HepG2 (cell line): ENCODE measurements at regions not wholly inside any gene's neighbourhood (a gene's known extent, or its start where the extent isn't known, plus 50 kb on each side); places are given as distances from the start of the nearest gene placed in this dataset.

Experiments
- ATAC-seq: fragments of 200-7000 bp; cut with Tn5 transposase; 3 replicates; pipeline ENCODE4 v1.9.1; 2020; ENCODE audit warnings: mild to moderate bottlenecking, moderate library complexity
- BruUV-seq: library from RNA; stranded (reverse); fragments of 400-500 nt; replicated peaks from 2 replicates; lab custom pipeline; 2021; lab: Mats Ljungman, UMichigan
- CTCF ChIA-PET: fragments of 300-600 bp; formaldehyde crosslinking; extraction: SDS; loops from one replicate; lab custom pipeline; 2021; ENCODE audit warnings: low total read pairs, inconsistent platforms, low intra/inter-chr PET ratio; lab: Yijun Ruan, JAX
- POLR2A ChIA-PET: fragments of 350-600 bp; sonication (Branson Sonifier 250); formaldehyde crosslinking; loops from one replicate; lab custom pipeline; 2020; ENCODE audit warnings: antibody characterized with exemption, inconsistent platforms; lab: Yijun Ruan, JAX
- DNase-seq: peaks from one replicate; pipeline ENCODE4 v3.0.0-alpha.2; 2015; ENCODE audit warnings: low spot score
- FAIRE-seq: peaks from 3 replicates; lab custom pipeline; 2011; peaks lifted over from hg19 to GRCh38; lab: Jason Lieb, UNC
- H2AFZ ChIP-seq: one replicate; pipeline ENCODE4 v1.6.1; 2011; ENCODE audit warnings: low read length, inconsistent platforms
- H3K27ac ChIP-seq: fragments of 300-600 bp; 3 replicates; pipeline ENCODE4 v1.8.0; 2011; ENCODE audit warnings: mixed run types, mild to moderate bottlenecking, mixed read lengths, low read length, inconsistent platforms; ENCODE audit not compliant: insufficient read depth; ENCODE audit errors: extremely low read length
- H3K27me3 ChIP-seq, 2 experiments: fragments of 200-600 bp in 1 of 2; 2 replicates in 1 of 2; 3 replicates in 1 of 2; pipeline versions ENCODE4 v1.6.0 to v1.8.0; 2011; ENCODE audit warnings: low read length in 2 of 2, mild to moderate bottlenecking in 2 of 2, moderate library complexity in 2 of 2, inconsistent platforms in 1 of 2; ENCODE audit not compliant: insufficient read depth in 2 of 2, control insufficient read depth in 1 of 2
- H3K36me3 ChIP-seq, 2 experiments: fragments of 200-600 bp in 1 of 2; replicated peaks in 1 of 2; 2 replicates in 1 of 2; 3 replicates in 1 of 2; pipeline versions ENCODE4 v1.5.1 to v1.8.0; 2011; ENCODE audit warnings: low read length in 2 of 2, inconsistent platforms in 1 of 2; ENCODE audit not compliant: insufficient read depth in 2 of 2, control insufficient read depth in 1 of 2
- H3K4me1 ChIP-seq: 2 replicates; pipeline ENCODE4 v1.5.1; 2012; ENCODE audit warnings: low read length, inconsistent platforms; ENCODE audit not compliant: insufficient read depth
- H3K4me2 ChIP-seq: 2 replicates; pipeline ENCODE4 v1.6.0; 2011; ENCODE audit warnings: low read depth, low read length, inconsistent platforms
- H3K4me3 ChIP-seq, 3 experiments: fragments of 200-600 bp in 1 of 3; sonication (generic), shearing (Covaris generic) in 1 of 3; replicated peaks in 1 of 3; 2 replicates each; pipeline ENCODE4 v1.5.1; 2011 to 2016; ENCODE audit warnings: low read length in 3 of 3, inconsistent platforms in 2 of 3, low read depth in 2 of 3, mild to moderate bottlenecking in 2 of 3, control low read depth in 1 of 3, mixed read lengths in 1 of 3; ENCODE audit not compliant: insufficient read depth in 1 of 3
- H3K79me2 ChIP-seq: one replicate; pipeline ENCODE4 v1.6.1; 2011; ENCODE audit warnings: low read length, inconsistent platforms; ENCODE audit not compliant: insufficient read depth
- H3K9ac ChIP-seq: 2 replicates; pipeline ENCODE4 v1.6.0; 2011; ENCODE audit warnings: mild to moderate bottlenecking, low read depth, low read length, inconsistent platforms; ENCODE audit not compliant: insufficient read depth
- H3K9me3 ChIP-seq: 2 replicates; pipeline ENCODE4 v1.5.1; 2012; ENCODE audit warnings: mild to moderate bottlenecking, low read length
- H4K20me1 ChIP-seq: 2 replicates; pipeline ENCODE4 v1.6.0; 2011; ENCODE audit warnings: inconsistent platforms, mild to moderate bottlenecking, low read length, moderate library complexity; ENCODE audit not compliant: insufficient read depth
- ARID3A ChIP-seq: IDR thresholded peaks from 2 replicates; pipeline ENCODE4 v1.6.1; 2012; ENCODE audit warnings: low read depth, low read length, improper control_type of control experiment
- CTCF ChIP-seq: sonication (generic); formaldehyde crosslinking; IDR thresholded peaks from 2 replicates; pipeline ENCODE4 v1.5.0; 2020; ENCODE audit warnings: mild to moderate bottlenecking, missing genetic modification reagents, moderate library complexity
- FOSL2 ChIP-seq: sonication (generic); formaldehyde crosslinking; IDR thresholded peaks from 2 replicates; pipeline ENCODE4 v1.4.0; 2020; ENCODE audit warnings: missing genetic modification reagents
- GABPA ChIP-seq, 2 experiments: IDR thresholded peaks; 2 replicates each; pipeline ENCODE4 v1.6.1; 2011 to 2016; ENCODE audit warnings: low read depth in 2 of 2, low read length in 1 of 2, missing biosample characterization in 1 of 2, missing genetic modification characterization in 1 of 2
- MED13 ChIP-seq: sonication (generic); formaldehyde crosslinking; IDR thresholded peaks from 2 replicates; pipeline ENCODE4 v1.5.0; 2020; ENCODE audit warnings: missing genetic modification reagents
- MEIS2 ChIP-seq: sonication (generic); formaldehyde crosslinking; IDR thresholded peaks from 2 replicates; pipeline ENCODE4 v1.9.0; 2021; ENCODE audit warnings: mild to moderate bottlenecking, missing genetic modification reagents
- PHB2 ChIP-seq: fragments of 450-650 bp; IDR thresholded peaks from 2 replicates; pipeline ENCODE4 v1.6.1; 2018; ENCODE audit not compliant: partially characterized antibody
- SPEN ChIP-seq: sonication (generic); formaldehyde crosslinking; IDR thresholded peaks from 2 replicates; pipeline ENCODE4 v1.5.1; 2020; ENCODE audit warnings: low read depth, mild to moderate bottlenecking, missing genetic modification reagents
- ZBTB8A ChIP-seq: sonication (generic); formaldehyde crosslinking; IDR thresholded peaks from 2 replicates; pipeline ENCODE4 v1.4.0; 2020; ENCODE audit warnings: mild to moderate bottlenecking, low read depth, missing genetic modification reagents, borderline replicate concordance
- ZFP36L2 ChIP-seq: sonication (generic); formaldehyde crosslinking; IDR thresholded peaks from 2 replicates; pipeline ENCODE4 v1.4.0; 2020; ENCODE audit warnings: missing genetic modification reagents
- ZKSCAN1 ChIP-seq: fragments of 150-350 bp; IDR thresholded peaks from 2 replicates; pipeline ENCODE4 v1.6.1; 2014; ENCODE audit warnings: low read length
- ZNF569 ChIP-seq: sonication (generic); formaldehyde crosslinking; IDR thresholded peaks from 2 replicates; pipeline ENCODE4 v1.5.0; 2020; ENCODE audit warnings: mild to moderate bottlenecking, missing genetic modification reagents, moderate library complexity, borderline replicate concordance
- ZSCAN21 ChIP-seq: sonication (generic); formaldehyde crosslinking; IDR thresholded peaks from 2 replicates; pipeline ENCODE4 v1.8.0; 2022; ENCODE audit warnings: mild to moderate bottlenecking, missing genetic modification reagents, moderate library complexity, borderline replicate concordance
- WGBS: methylation state at CpG from one replicate; pipeline ENCODE4 v1.1.6; 2017; ENCODE audit warnings: low lambda C conversion rate; 5-methylcytosine and 5-hydroxymethylcytosine counted together
- in situ Hi-C: cut with HindIII; loops from 2 replicates; pipeline ENCODE4 v1.10.0; 2017; ENCODE audit warnings: low pct_unique_long_range_greater_than_20kb; ENCODE audit not compliant: extremely low pct_ligation_motif_present
- intact Hi-C: fragments of 100-400 bp; cut with micrococcal nuclease; formaldehyde crosslinking; loops from one replicate; pipeline ENCODE4 v1.10.0; 2022; ENCODE audit not compliant: unreplicated experiment

GRCh38 chr13:111022886-111023285 is 92.2 kb upstream of the ARHGEF7 start:
- peaks cover 26% of the 10 kb centered on the region for H3K9me3 ChIP-seq
- H3K36me3 ChIP-seq: no peaks in the 10 kb centered on the region
- BruUV-seq: no TSS peak
- no peak overlapping the region for H3K27ac ChIP-seq
- H3K79me2 ChIP-seq: no peaks in the 10 kb centered on the region
- WGBS: 7% methylated on average over 6 of the region's 6 CpGs
- no peak overlapping the region for H2AFZ ChIP-seq
- no peaks in the 10 kb centered on the region for H4K20me1 ChIP-seq
- ChIA-PET CTCF (no interaction called here), POLR2A (no interaction called here)
- intact Hi-C loops (no loop called here), in situ Hi-C loops (no loop called here)
- ATAC-seq: no peak
- H3K27me3 ChIP-seq: 0 out of 5 replicates have a peak, but pooled peaks cover 0 to 3% of the 10 kb centered on the region in 2 experiments
- no peak for TF ChIP-seq ARID3A
- no peak for TF ChIP-seq SPEN (CRISPR knock-in tag)
- TF ChIP-seq MED13: no peak
- TF ChIP-seq ZBTB8A (CRISPR knock-in tag): no peak
- TF ChIP-seq MEIS2 (CRISPR knock-in tag): no peak
- TF ChIP-seq ZKSCAN1: no peak
- TF ChIP-seq FOSL2 (CRISPR knock-in tag): no peak
- TF ChIP-seq CTCF: no peak
- no peak for TF ChIP-seq ZNF569
- TF ChIP-seq GABPA (IDR thresholded peaks at IDR 0.05; ENCODE audit: low read depth, low read length): no peak
- TF ChIP-seq GABPA (CRISPR knock-in tag; IDR thresholded peaks at IDR 0.05; ENCODE audit: low read depth): no peak
- no peak for TF ChIP-seq ZSCAN21
- no peak for TF ChIP-seq PHB2
- TF ChIP-seq ZFP36L2 (CRISPR knock-in tag): no peak
- no peak overlapping the region for H3K4me2 ChIP-seq
- DNase-seq: no peak
- FAIRE-seq: no peak
- no peak overlapping the region for H3K4me3 ChIP-seq
- no peak overlapping the region for H3K9ac ChIP-seq
- H3K4me1 ChIP-seq: no peaks in the 10 kb centered on the region
